K562 (cell line): ENCODE measurements at regions not wholly inside any gene's neighbourhood (a gene's known extent, or its start where the extent isn't known, plus 50 kb on each side); places are given as distances from the start of the nearest gene placed in this dataset.

ENCODE experiments used
- LCOR ChIP-seq: sonication (generic); formaldehyde crosslinking; IDR thresholded peaks from 2 replicates; pipeline ENCODE4 v1.8.0; 2022; ENCODE audit warnings: mild to moderate bottlenecking, missing genetic modification reagents
- NCOA6 ChIP-seq: fragments of 450-650 bp; IDR thresholded peaks from 2 replicates; pipeline ENCODE4 v1.6.1; 2017; ENCODE audit warnings: mild to moderate bottlenecking
- NEUROD1 ChIP-seq: fragments of 150-350 bp; IDR thresholded peaks from 2 replicates; pipeline ENCODE4 v1.6.1; 2014; ENCODE audit warnings: borderline replicate concordance, low read length, low read depth; ENCODE audit not compliant: partially characterized antibody
- NFIC ChIP-seq: fragments of 450-650 bp; IDR thresholded peaks from 2 replicates; pipeline ENCODE4 v1.6.1; 2017; ENCODE audit warnings: mild to moderate bottlenecking, inconsistent platforms
- NR2C1 ChIP-seq, 2 experiments: fragments of 450-650 bp; IDR thresholded peaks; 2 replicates each; pipeline ENCODE4 v1.6.1; 2017; ENCODE audit warnings: mild to moderate bottlenecking in 2 of 2, antibody characterized with exemption in 1 of 2, inconsistent platforms in 1 of 2, missing compliant biosample characterization in 1 of 2, missing genetic modification characterization in 1 of 2
- RB1 ChIP-seq: fragments of 450-650 bp; IDR thresholded peaks from 2 replicates; pipeline ENCODE4 v1.6.1; 2017; ENCODE audit warnings: low read depth, mild to moderate bottlenecking
- ZNF134 ChIP-seq: fragments of 250-450 bp; sonication (Bioruptor Pico); conservative IDR thresholded peaks from 2 replicates; pipeline ENCODE4 v1.4.0; 2020
- TF ChIP-seq, protein P1 (sequence below): sonication (generic); formaldehyde crosslinking; IDR thresholded peaks from 2 replicates; pipeline ENCODE4 v1.8.0; 2022; ENCODE audit warnings: mild to moderate bottlenecking, missing genetic modification reagents
- TF ChIP-seq, protein P2 (sequence below), 2 experiments: fragments of 200-800 bp in 1 of 2; sonication (Bioruptor generic) in 1 of 2; sonication (generic) in 1 of 2; formaldehyde crosslinking in 1 of 2; IDR thresholded peaks in 1 of 2; conservative IDR thresholded peaks in 1 of 2; 2 replicates each; pipeline versions ENCODE4 v1.5.0 to v1.6.1; 2016 to 2020; ENCODE audit warnings: missing compliant biosample characterization in 1 of 2, missing genetic modification characterization in 1 of 2, missing genetic modification reagents in 1 of 2

DNA sequence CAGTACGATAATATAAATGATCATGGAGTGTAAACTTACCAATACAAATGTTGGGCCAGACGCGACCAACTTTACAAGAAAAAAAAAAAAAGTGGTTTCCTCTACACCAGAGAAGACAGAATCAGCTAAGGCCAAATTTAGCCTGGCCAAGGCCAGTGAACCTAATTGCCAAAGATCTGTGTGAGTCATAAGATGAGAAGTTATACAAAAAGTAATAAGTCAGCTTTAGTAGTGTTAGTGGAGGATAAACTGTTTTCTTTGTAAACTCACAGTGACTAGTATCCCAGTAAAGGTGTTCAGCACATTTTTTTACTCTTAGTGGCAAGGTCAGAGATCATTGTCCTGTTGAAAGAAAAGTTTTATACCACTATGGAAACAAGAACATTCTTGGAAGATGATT, 531.4 kb upstream of the TECRL start (continued):
- TF ChIP-seq NEUROD1 (no peak), RB1 (no peak), NR2C1 (IDR thresholded peaks at IDR 0.05) (no peak), NR2C1 (tag; IDR thresholded peaks at IDR 0.05) (no peak), LCOR (CRISPR knock-in tag) (no peak), NCOA6 (no peak), NFIC (no peak), ZNF134 (CRISPR knock-in tag) (no peak)
- TF ChIP-seq, protein P1, sequence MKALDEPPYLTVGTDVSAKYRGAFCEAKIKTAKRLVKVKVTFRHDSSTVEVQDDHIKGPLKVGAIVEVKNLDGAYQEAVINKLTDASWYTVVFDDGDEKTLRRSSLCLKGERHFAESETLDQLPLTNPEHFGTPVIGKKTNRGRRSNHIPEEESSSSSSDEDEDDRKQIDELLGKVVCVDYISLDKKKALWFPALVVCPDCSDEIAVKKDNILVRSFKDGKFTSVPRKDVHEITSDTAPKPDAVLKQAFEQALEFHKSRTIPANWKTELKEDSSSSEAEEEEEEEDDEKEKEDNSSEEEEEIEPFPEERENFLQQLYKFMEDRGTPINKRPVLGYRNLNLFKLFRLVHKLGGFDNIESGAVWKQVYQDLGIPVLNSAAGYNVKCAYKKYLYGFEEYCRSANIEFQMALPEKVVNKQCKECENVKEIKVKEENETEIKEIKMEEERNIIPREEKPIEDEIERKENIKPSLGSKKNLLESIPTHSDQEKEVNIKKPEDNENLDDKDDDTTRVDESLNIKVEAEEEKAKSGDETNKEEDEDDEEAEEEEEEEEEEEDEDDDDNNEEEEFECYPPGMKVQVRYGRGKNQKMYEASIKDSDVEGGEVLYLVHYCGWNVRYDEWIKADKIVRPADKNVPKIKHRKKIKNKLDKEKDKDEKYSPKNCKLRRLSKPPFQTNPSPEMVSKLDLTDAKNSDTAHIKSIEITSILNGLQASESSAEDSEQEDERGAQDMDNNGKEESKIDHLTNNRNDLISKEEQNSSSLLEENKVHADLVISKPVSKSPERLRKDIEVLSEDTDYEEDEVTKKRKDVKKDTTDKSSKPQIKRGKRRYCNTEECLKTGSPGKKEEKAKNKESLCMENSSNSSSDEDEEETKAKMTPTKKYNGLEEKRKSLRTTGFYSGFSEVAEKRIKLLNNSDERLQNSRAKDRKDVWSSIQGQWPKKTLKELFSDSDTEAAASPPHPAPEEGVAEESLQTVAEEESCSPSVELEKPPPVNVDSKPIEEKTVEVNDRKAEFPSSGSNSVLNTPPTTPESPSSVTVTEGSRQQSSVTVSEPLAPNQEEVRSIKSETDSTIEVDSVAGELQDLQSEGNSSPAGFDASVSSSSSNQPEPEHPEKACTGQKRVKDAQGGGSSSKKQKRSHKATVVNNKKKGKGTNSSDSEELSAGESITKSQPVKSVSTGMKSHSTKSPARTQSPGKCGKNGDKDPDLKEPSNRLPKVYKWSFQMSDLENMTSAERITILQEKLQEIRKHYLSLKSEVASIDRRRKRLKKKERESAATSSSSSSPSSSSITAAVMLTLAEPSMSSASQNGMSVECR, result no peak
- TF ChIP-seq, protein P2, sequence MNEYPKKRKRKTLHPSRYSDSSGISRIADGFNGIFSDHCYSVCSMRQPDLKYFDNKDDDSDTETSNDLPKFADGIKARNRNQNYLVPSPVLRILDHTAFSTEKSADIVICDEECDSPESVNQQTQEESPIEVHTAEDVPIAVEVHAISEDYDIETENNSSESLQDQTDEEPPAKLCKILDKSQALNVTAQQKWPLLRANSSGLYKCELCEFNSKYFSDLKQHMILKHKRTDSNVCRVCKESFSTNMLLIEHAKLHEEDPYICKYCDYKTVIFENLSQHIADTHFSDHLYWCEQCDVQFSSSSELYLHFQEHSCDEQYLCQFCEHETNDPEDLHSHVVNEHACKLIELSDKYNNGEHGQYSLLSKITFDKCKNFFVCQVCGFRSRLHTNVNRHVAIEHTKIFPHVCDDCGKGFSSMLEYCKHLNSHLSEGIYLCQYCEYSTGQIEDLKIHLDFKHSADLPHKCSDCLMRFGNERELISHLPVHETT (CRISPR knock-in tag; conservative IDR thresholded peaks at IDR 0.05 in 1 of 2, IDR thresholded peaks at IDR 0.05 in 1 of 2), result no peak
